ENCODE measurements at regions not wholly inside any gene's neighbourhood (a gene's known extent, or its start where the extent isn't known, plus 50 kb on each side); places are given as distances from the start of the nearest gene placed in this dataset.

DNA sequence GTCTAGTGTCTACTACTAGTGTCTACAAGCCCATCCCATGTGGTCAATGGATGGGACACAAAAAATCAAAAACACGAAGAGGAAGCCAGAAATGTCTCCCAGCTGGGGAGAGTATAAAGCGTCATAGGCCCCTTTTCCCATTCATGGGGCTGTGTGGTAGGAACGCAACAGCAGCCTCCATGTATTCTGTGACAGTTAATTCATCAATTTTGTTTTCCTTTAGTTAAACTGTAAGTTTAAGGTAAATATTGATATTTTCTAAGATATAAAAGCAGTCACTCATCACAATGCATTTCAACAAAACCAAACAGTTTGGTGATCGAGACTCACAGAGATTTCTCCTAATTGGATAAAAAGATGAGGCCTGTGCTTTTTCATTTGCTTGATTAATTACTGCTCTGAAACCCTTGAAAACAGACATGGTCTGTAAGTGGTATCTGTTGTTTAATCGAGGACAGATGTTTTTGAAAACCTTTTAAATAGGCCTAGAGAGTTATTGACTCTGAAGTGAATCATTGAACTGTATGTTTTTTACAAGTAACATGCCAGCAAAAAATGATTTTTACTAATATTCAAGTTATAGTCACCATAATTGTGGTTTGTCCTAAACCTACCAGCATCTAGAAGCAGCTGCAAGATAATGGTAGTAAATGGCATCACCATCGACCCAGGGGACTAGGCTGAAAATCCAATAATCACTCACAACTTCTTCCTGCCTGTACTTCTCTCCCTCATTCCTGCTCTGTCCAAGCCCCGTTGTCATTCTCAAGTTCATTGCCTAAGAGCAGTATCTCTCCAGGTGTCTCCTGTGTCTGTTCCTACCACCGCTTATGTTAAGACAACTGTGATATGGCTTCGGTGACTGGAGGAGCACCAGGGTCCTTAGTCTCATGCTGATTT lies 87.7 kb upstream of the SHISA3 start (continued):
- TF ChIP-seq REST (IDR thresholded peaks at IDR 0.05; ENCODE audit: low read depth, low read length) (no peak), PAX8 (IDR thresholded peaks at IDR 0.05) (no peak), EP300 (IDR thresholded peaks at IDR 0.05; ENCODE audit: borderline replicate concordance in 1 of 2, control insufficient read depth in 1 of 2, low read depth in 2 of 2, low read length in 2 of 2) (no peak), RELB (IDR thresholded peaks at IDR 0.05; ENCODE audit: low read depth) (no peak), SMC3 (IDR thresholded peaks at IDR 0.05; ENCODE audit: borderline replicate concordance, low read length) (no peak), CREB1 (IDR thresholded peaks at IDR 0.05; ENCODE audit: low read depth) (no peak), NR2C1 (IDR thresholded peaks at IDR 0.05) (no peak), NFIC (IDR thresholded peaks at IDR 0.05; ENCODE audit: low read depth, low read length) (no peak)
- TF ChIP-seq, protein P1, sequence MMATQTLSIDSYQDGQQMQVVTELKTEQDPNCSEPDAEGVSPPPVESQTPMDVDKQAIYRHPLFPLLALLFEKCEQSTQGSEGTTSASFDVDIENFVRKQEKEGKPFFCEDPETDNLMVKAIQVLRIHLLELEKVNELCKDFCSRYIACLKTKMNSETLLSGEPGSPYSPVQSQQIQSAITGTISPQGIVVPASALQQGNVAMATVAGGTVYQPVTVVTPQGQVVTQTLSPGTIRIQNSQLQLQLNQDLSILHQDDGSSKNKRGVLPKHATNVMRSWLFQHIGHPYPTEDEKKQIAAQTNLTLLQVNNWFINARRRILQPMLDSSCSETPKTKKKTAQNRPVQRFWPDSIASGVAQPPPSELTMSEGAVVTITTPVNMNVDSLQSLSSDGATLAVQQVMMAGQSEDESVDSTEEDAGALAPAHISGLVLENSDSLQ (IDR thresholded peaks at IDR 0.05) = no peak
